ENCODE measurements at regions not wholly inside any gene's neighbourhood (a gene's known extent, or its start where the extent isn't known, plus 50 kb on each side); places are given as distances from the start of the nearest gene placed in this dataset.

- intact Hi-C loops (cut with DNase I) = no loop called here
- ATAC-seq (no peak), DNase-seq (no peak)
- Histone ChIP-seq H3K9me3 (peaks cover 0 to 14% (median 0%) of the 10 kb centered on the region in 11 donors), H3K27ac (no peak overlapping the region), H3K4me3 (no peak overlapping the region), H3K27me3 (no peaks in the 10 kb centered on the region), H3K36me3 (no peaks in the 10 kb centered on the region), H3K4me1 (no peaks in the 10 kb centered on the region)
- TF ChIP-seq CTCF (IDR thresholded peaks at IDR 0.05) = no peak
- WGBS, 2 donors = 63% methylated on average over 5 of the region's 5 CpGs
These were observed 750.2 kb upstream of the FANCL start for GRCh38 chr2:58991357-58991756.

- no peaks in the 10 kb centered on the region for H3K36me3 ChIP-seq
- peaks cover 0 to 11% (median 0%) of the 10 kb centered on the region in 11 donors for H3K9me3 ChIP-seq
- no peak overlapping the region for H3K4me3 ChIP-seq
- WGBS, 2 donors = 64 to 81% methylated on average over 2 of the region's 2 CpGs
- no peaks in the 10 kb centered on the region for H3K27me3 ChIP-seq
- intact Hi-C loops (cut with DNase I) = no loop called here
- no peaks in the 10 kb centered on the region for H3K4me1 ChIP-seq
- no peak for DNase-seq
- H3K27ac ChIP-seq = no peak overlapping the region
- TF ChIP-seq CTCF (IDR thresholded peaks at IDR 0.05) = no peak
- no peak for ATAC-seq
These were observed 744.4 kb upstream of the FANCL start for GRCh38 chr2:58985541-58985940.

GRCh38 chr2:58984731-58985130, 743.6 kb upstream of the FANCL start:
- no peak overlapping the region for H3K4me3 ChIP-seq
- ATAC-seq (no peak), DNase-seq (no peak)
- intact Hi-C loops (cut with DNase I) = no loop called here
- H3K9me3 ChIP-seq = peaks cover 0 to 4% (median 0%) of the 10 kb centered on the region in 11 donors
- TF ChIP-seq CTCF (IDR thresholded peaks at IDR 0.05) = no peak
- H3K4me1 ChIP-seq = no peaks in the 10 kb centered on the region
- no peak overlapping the region for H3K27ac ChIP-seq
- WGBS, 2 donors = 33 to 64% methylated on average over 1 of the region's 1 CpG
- no peaks in the 10 kb centered on the region for H3K27me3 ChIP-seq
- no peaks in the 10 kb centered on the region for H3K36me3 ChIP-seq

GRCh38 chr2:58983111-58983510, 742.0 kb upstream of the FANCL start:
- no peak for TF ChIP-seq CTCF (IDR thresholded peaks at IDR 0.05)
- DNase-seq = no peak
- Histone ChIP-seq H3K27me3 (no peaks in the 10 kb centered on the region), H3K9me3 (no peaks in the 10 kb centered on the region), H3K4me3 (no peak overlapping the region), H3K36me3 (no peaks in the 10 kb centered on the region), H3K27ac (no peak overlapping the region), H3K4me1 (no peaks in the 10 kb centered on the region)
- no peak for ATAC-seq
- intact Hi-C loops (cut with DNase I) = no loop called here
- 87 to 89% methylated on average over 4 of the region's 4 CpGs for WGBS, 2 donors

- Histone ChIP-seq H3K27me3 (no peaks in the 10 kb centered on the region), H3K27ac (no peak overlapping the region), H3K4me3 (no peak overlapping the region), H3K36me3 (no peaks in the 10 kb centered on the region), H3K4me1 (no peaks in the 10 kb centered on the region), H3K9me3 (no peaks in the 10 kb centered on the region)
- WGBS, 2 donors = 87 to 93% methylated on average over 7 of the region's 7 CpGs
- intact Hi-C loops (cut with DNase I) = no loop called here
- no peak for DNase-seq
- ATAC-seq = no peak
- TF ChIP-seq CTCF (IDR thresholded peaks at IDR 0.05) = no peak
These were observed 740.1 kb upstream of the FANCL start for GRCh38 chr2:58981237-58981636.

Data from heart right ventricle (tissue), 16 donors.